ENCODE measurements at regions not wholly inside any gene's neighbourhood (a gene's known extent, or its start where the extent isn't known, plus 50 kb on each side); places are given as distances from the start of the nearest gene placed in this dataset.

GRCh38 chr2:8431446-8432125 lies 250.3 kb upstream of the ID2 start:
- CTCF ChIA-PET, result no interaction called here
- intact Hi-C loops (cut with micrococcal nuclease), result no loop called here
- Histone ChIP-seq H3K4me2 (ENCODE audit: low read length) (no peak overlapping the region), H3K9ac (ENCODE audit: low read length) (no peak overlapping the region), H3K27me3 (ENCODE audit: insufficient read depth, low read length) (no peaks in the 10 kb centered on the region), H2AFZ (ENCODE audit: low read depth, low read length, poor library complexity, severe bottlenecking) (no peak overlapping the region), H3K9me2 (ENCODE audit: insufficient read depth) (no peaks in the 10 kb centered on the region), H3K4me3 (replicated peaks in 1 of 2; ENCODE audit: low read depth in 1 of 2, low read length in 2 of 2) (no peak overlapping the region), H4K20me1 (ENCODE audit: insufficient read depth) (no peaks in the 10 kb centered on the region), H3K36me3 (ENCODE audit: control insufficient read depth in 1 of 2, insufficient read depth in 2 of 2, low read length in 2 of 2) (no peaks in the 10 kb centered on the region), H3K27ac (ENCODE audit: low read depth, low read length) (no peak overlapping the region), H3K79me2 (ENCODE audit: insufficient read depth, low read length) (no peaks in the 10 kb centered on the region), H3K4me1 (ENCODE audit: control insufficient read depth in 1 of 2, insufficient read depth in 2 of 2, low read length in 2 of 2) (peaks cover 0 to 9% of the 10 kb centered on the region in 2 experiments; a peak in 1 of 4 replicates), H3K9me3 (ENCODE audit: control insufficient read depth in 1 of 2, insufficient read depth in 1 of 2, low read depth in 1 of 2, low read length in 2 of 2) (no peaks in the 10 kb centered on the region)
- ATAC-seq (no peak), DNase-seq (ENCODE audit: low read depth, low spot score) (no peak)
- RAD21 ChIA-PET (ENCODE audit: low non-redundant PET in 1 of 2, low total read pairs in 2 of 2, uncharacterized antibody in 2 of 2, unreplicated experiment in 2 of 2), result no interaction called here
- no peak for TF ChIP-seq ZNF274 (IDR thresholded peaks at IDR 0.05; ENCODE audit: low read depth, low read length)
- BruUV-seq (replicated peaks), result no TSS peak
- POLR2A ChIA-PET, result no interaction called here

- Histone ChIP-seq H3K4me3 (replicated peaks in 1 of 2; ENCODE audit: low read depth in 1 of 2, low read length in 2 of 2) (no peak overlapping the region), H3K27me3 (ENCODE audit: insufficient read depth, low read length) (no peaks in the 10 kb centered on the region), H3K36me3 (ENCODE audit: control insufficient read depth in 1 of 2, insufficient read depth in 2 of 2, low read length in 2 of 2) (no peaks in the 10 kb centered on the region), H3K9ac (ENCODE audit: low read length) (no peak overlapping the region), H3K4me2 (ENCODE audit: low read length) (no peak overlapping the region), H2AFZ (ENCODE audit: low read depth, low read length, poor library complexity, severe bottlenecking) (no peak overlapping the region), H3K9me3 (ENCODE audit: control insufficient read depth in 1 of 2, insufficient read depth in 1 of 2, low read depth in 1 of 2, low read length in 2 of 2) (no peaks in the 10 kb centered on the region), H3K79me2 (ENCODE audit: insufficient read depth, low read length) (no peaks in the 10 kb centered on the region), H3K4me1 (ENCODE audit: control insufficient read depth in 1 of 2, insufficient read depth in 2 of 2, low read length in 2 of 2) (peaks cover 0 to 12% of the 10 kb centered on the region in 2 experiments; a peak in 2 of 4 replicates), H3K27ac (ENCODE audit: low read depth, low read length) (no peak overlapping the region), H3K9me2 (ENCODE audit: insufficient read depth) (no peaks in the 10 kb centered on the region), H4K20me1 (ENCODE audit: insufficient read depth) (no peaks in the 10 kb centered on the region)
- intact Hi-C loops (cut with micrococcal nuclease), result no loop called here
- no TSS peak for BruUV-seq (replicated peaks)
- CTCF ChIA-PET, result no interaction called here
- no peak for ATAC-seq
- DNase-seq (ENCODE audit: low read depth, low spot score), result no peak
- RAD21 ChIA-PET (ENCODE audit: low non-redundant PET in 1 of 2, low total read pairs in 2 of 2, uncharacterized antibody in 2 of 2, unreplicated experiment in 2 of 2), result no interaction called here
- POLR2A ChIA-PET, result no interaction called here
- no peak for TF ChIP-seq SP1 (IDR thresholded peaks at IDR 0.05; ENCODE audit: low read depth)
- TF ChIP-seq SIN3A (IDR thresholded peaks at IDR 0.05; ENCODE audit: low read depth), result no peak
- no peak for TF ChIP-seq ZFX (IDR thresholded peaks at IDR 0.05)
- no peak for TF ChIP-seq ZBTB33 (IDR thresholded peaks at IDR 0.05; ENCODE audit: extremely low read depth, insufficient replicate concordance, low read length)
- TF ChIP-seq FOSL1 (IDR thresholded peaks at IDR 0.05; ENCODE audit: low read depth), result no peak
- TF ChIP-seq EZH2 (IDR thresholded peaks at IDR 0.05), result no peak
- TF ChIP-seq ELF1 (IDR thresholded peaks at IDR 0.05; ENCODE audit: borderline replicate concordance, low read depth), result no peak
- TF ChIP-seq POLR2AphosphoS5 (IDR thresholded peaks at IDR 0.05; ENCODE audit: low read depth, low read length), result no peak
- no peak for TF ChIP-seq TCF7L2 (IDR thresholded peaks at IDR 0.05; ENCODE audit: borderline replicate concordance, extremely low read depth, insufficient read depth, insufficient read length)
- TF ChIP-seq ATF3 (IDR thresholded peaks at IDR 0.05), result no peak
- no peak for TF ChIP-seq CBX3 (IDR thresholded peaks at IDR 0.05; ENCODE audit: low read depth)
- TF ChIP-seq SRF (IDR thresholded peaks at IDR 0.05; ENCODE audit: low read depth), result no peak
- no peak for TF ChIP-seq MAX (IDR thresholded peaks at IDR 0.05)
- no peak for TF ChIP-seq RAD21 (IDR thresholded peaks at IDR 0.05; ENCODE audit: low read depth)
Observed at GRCh38 chr2:8432706-8433336, 249.0 kb upstream of the ID2 start.
